HepG2 (cell line): ENCODE measurements at regions not wholly inside any gene's neighbourhood (a gene's known extent, or its start where the extent isn't known, plus 50 kb on each side); places are given as distances from the start of the nearest gene placed in this dataset.

Source experiments
- ATAC-seq: fragments of 200-7000 bp; cut with Tn5 transposase; 3 replicates; pipeline ENCODE4 v1.9.1; 2020; ENCODE audit warnings: mild to moderate bottlenecking, moderate library complexity
- BruUV-seq: library from RNA; stranded (reverse); fragments of 400-500 nt; replicated peaks from 2 replicates; lab custom pipeline; 2021; lab: Mats Ljungman, UMichigan
- CTCF ChIA-PET: fragments of 300-600 bp; formaldehyde crosslinking; extraction: SDS; loops from one replicate; lab custom pipeline; 2021; ENCODE audit warnings: low total read pairs, inconsistent platforms, low intra/inter-chr PET ratio; lab: Yijun Ruan, JAX
- POLR2A ChIA-PET: fragments of 350-600 bp; sonication (Branson Sonifier 250); formaldehyde crosslinking; loops from one replicate; lab custom pipeline; 2020; ENCODE audit warnings: antibody characterized with exemption, inconsistent platforms; lab: Yijun Ruan, JAX
- DNase-seq: peaks from one replicate; pipeline ENCODE4 v3.0.0-alpha.2; 2015; ENCODE audit warnings: low spot score
- FAIRE-seq: peaks from 3 replicates; lab custom pipeline; 2011; peaks lifted over from hg19 to GRCh38; lab: Jason Lieb, UNC
- H2AFZ ChIP-seq: one replicate; pipeline ENCODE4 v1.6.1; 2011; ENCODE audit warnings: low read length, inconsistent platforms
- H3K27ac ChIP-seq: fragments of 300-600 bp; 3 replicates; pipeline ENCODE4 v1.8.0; 2011; ENCODE audit warnings: mixed run types, mild to moderate bottlenecking, mixed read lengths, low read length, inconsistent platforms; ENCODE audit not compliant: insufficient read depth; ENCODE audit errors: extremely low read length
- H3K27me3 ChIP-seq, 2 experiments: fragments of 200-600 bp in 1 of 2; 2 replicates in 1 of 2; 3 replicates in 1 of 2; pipeline versions ENCODE4 v1.6.0 to v1.8.0; 2011; ENCODE audit warnings: low read length in 2 of 2, mild to moderate bottlenecking in 2 of 2, moderate library complexity in 2 of 2, inconsistent platforms in 1 of 2; ENCODE audit not compliant: insufficient read depth in 2 of 2, control insufficient read depth in 1 of 2
- H3K36me3 ChIP-seq, 2 experiments: fragments of 200-600 bp in 1 of 2; replicated peaks in 1 of 2; 2 replicates in 1 of 2; 3 replicates in 1 of 2; pipeline versions ENCODE4 v1.5.1 to v1.8.0; 2011; ENCODE audit warnings: low read length in 2 of 2, inconsistent platforms in 1 of 2; ENCODE audit not compliant: insufficient read depth in 2 of 2, control insufficient read depth in 1 of 2
- H3K4me1 ChIP-seq: 2 replicates; pipeline ENCODE4 v1.5.1; 2012; ENCODE audit warnings: low read length, inconsistent platforms; ENCODE audit not compliant: insufficient read depth
- H3K4me2 ChIP-seq: 2 replicates; pipeline ENCODE4 v1.6.0; 2011; ENCODE audit warnings: low read depth, low read length, inconsistent platforms
- H3K4me3 ChIP-seq, 3 experiments: fragments of 200-600 bp in 1 of 3; sonication (generic), shearing (Covaris generic) in 1 of 3; replicated peaks in 1 of 3; 2 replicates each; pipeline ENCODE4 v1.5.1; 2011 to 2016; ENCODE audit warnings: low read length in 3 of 3, inconsistent platforms in 2 of 3, low read depth in 2 of 3, mild to moderate bottlenecking in 2 of 3, control low read depth in 1 of 3, mixed read lengths in 1 of 3; ENCODE audit not compliant: insufficient read depth in 1 of 3
- H3K79me2 ChIP-seq: one replicate; pipeline ENCODE4 v1.6.1; 2011; ENCODE audit warnings: low read length, inconsistent platforms; ENCODE audit not compliant: insufficient read depth
- H3K9ac ChIP-seq: 2 replicates; pipeline ENCODE4 v1.6.0; 2011; ENCODE audit warnings: mild to moderate bottlenecking, low read depth, low read length, inconsistent platforms; ENCODE audit not compliant: insufficient read depth
- H3K9me3 ChIP-seq: 2 replicates; pipeline ENCODE4 v1.5.1; 2012; ENCODE audit warnings: mild to moderate bottlenecking, low read length
- H4K20me1 ChIP-seq: 2 replicates; pipeline ENCODE4 v1.6.0; 2011; ENCODE audit warnings: inconsistent platforms, mild to moderate bottlenecking, low read length, moderate library complexity; ENCODE audit not compliant: insufficient read depth
- CHCHD3 ChIP-seq: sonication (generic); formaldehyde crosslinking; IDR thresholded peaks from 2 replicates; pipeline ENCODE4 v1.8.0; 2022; ENCODE audit warnings: mild to moderate bottlenecking, missing genetic modification reagents, moderate library complexity
- HCFC1 ChIP-seq: fragments of 150-350 bp; IDR thresholded peaks from 2 replicates; pipeline ENCODE4 v1.6.1; 2014; ENCODE audit warnings: low read depth, low read length
- PRPF4 ChIP-seq: fragments of 200-400 bp; formaldehyde crosslinking; IDR thresholded peaks from 2 replicates; pipeline ENCODE4 v1.6.1; 2016; ENCODE audit warnings: low read length, low read depth; ENCODE audit not compliant: poor library complexity, severe bottlenecking
- RAD21 ChIP-seq: fragments of 450-650 bp; formaldehyde crosslinking; IDR thresholded peaks from 2 replicates; pipeline ENCODE4 v1.5.0; 2020; ENCODE audit warnings: mild to moderate bottlenecking
- SMC3 ChIP-seq: IDR thresholded peaks from 2 replicates; pipeline ENCODE4 v1.6.1; 2011; ENCODE audit warnings: low read length, improper control_type of control experiment
- ZBTB3 ChIP-seq: sonication (generic); formaldehyde crosslinking; IDR thresholded peaks from 2 replicates; pipeline ENCODE4 v1.4.0; 2020; ENCODE audit warnings: low read depth, mild to moderate bottlenecking, moderate library complexity, missing genetic modification reagents, borderline replicate concordance
- ZNF12 ChIP-seq: sonication (generic); formaldehyde crosslinking; IDR thresholded peaks from 2 replicates; pipeline ENCODE4 v1.5.0; 2020; ENCODE audit warnings: missing genetic modification reagents
- ZNF143 ChIP-seq: sonication (generic); formaldehyde crosslinking; IDR thresholded peaks from 2 replicates; pipeline ENCODE4 v1.4.0; 2020; ENCODE audit warnings: missing genetic modification reagents
- ZNF547 ChIP-seq: sonication (generic); formaldehyde crosslinking; IDR thresholded peaks from 2 replicates; pipeline ENCODE4 v1.5.1; 2020; ENCODE audit warnings: mild to moderate bottlenecking, missing genetic modification reagents
- ZNF557 ChIP-seq: sonication (generic); formaldehyde crosslinking; IDR thresholded peaks from 2 replicates; pipeline ENCODE4 v1.4.0; 2020; ENCODE audit warnings: missing genetic modification reagents
- ZNF619 ChIP-seq: sonication (generic); formaldehyde crosslinking; IDR thresholded peaks from 2 replicates; pipeline ENCODE4 v1.4.0; 2020; ENCODE audit warnings: mild to moderate bottlenecking, missing genetic modification reagents
- ZNF788 ChIP-seq: sonication (generic); formaldehyde crosslinking; IDR thresholded peaks from 2 replicates; pipeline ENCODE4 v1.5.0; 2020; ENCODE audit warnings: mild to moderate bottlenecking, missing genetic modification reagents, borderline replicate concordance
- ZNF883 ChIP-seq: sonication (generic); formaldehyde crosslinking; IDR thresholded peaks from 2 replicates; pipeline ENCODE4 v1.5.1; 2020; ENCODE audit warnings: mild to moderate bottlenecking, missing genetic modification reagents; ENCODE audit errors: not compliant biosample characterization
- WGBS: methylation state at CpG from one replicate; pipeline ENCODE4 v1.1.6; 2017; ENCODE audit warnings: low lambda C conversion rate; 5-methylcytosine and 5-hydroxymethylcytosine counted together
- in situ Hi-C: cut with HindIII; loops from 2 replicates; pipeline ENCODE4 v1.10.0; 2017; ENCODE audit warnings: low pct_unique_long_range_greater_than_20kb; ENCODE audit not compliant: extremely low pct_ligation_motif_present
- intact Hi-C: fragments of 100-400 bp; cut with micrococcal nuclease; formaldehyde crosslinking; loops from one replicate; pipeline ENCODE4 v1.10.0; 2022; ENCODE audit not compliant: unreplicated experiment
- TF ChIP-seq, protein P1 (sequence below), 2 experiments: IDR thresholded peaks; 2 replicates each; pipeline ENCODE4 v1.6.1; 2011 to 2012; ENCODE audit warnings: low read length in 2 of 2, borderline replicate concordance in 1 of 2, low read depth in 1 of 2, mild to moderate bottlenecking in 1 of 2, moderate library complexity in 1 of 2
- TF ChIP-seq, protein P2 (sequence below): IDR thresholded peaks from 2 replicates; pipeline ENCODE4 v1.6.1; 2018; ENCODE audit warnings: missing genetic modification reagents
- TF ChIP-seq, protein P3 (sequence below): sonication (generic); formaldehyde crosslinking; IDR thresholded peaks from 2 replicates; pipeline ENCODE4 v1.5.1; 2020; ENCODE audit warnings: mild to moderate bottlenecking, missing genetic modification reagents, moderate library complexity

DNA sequence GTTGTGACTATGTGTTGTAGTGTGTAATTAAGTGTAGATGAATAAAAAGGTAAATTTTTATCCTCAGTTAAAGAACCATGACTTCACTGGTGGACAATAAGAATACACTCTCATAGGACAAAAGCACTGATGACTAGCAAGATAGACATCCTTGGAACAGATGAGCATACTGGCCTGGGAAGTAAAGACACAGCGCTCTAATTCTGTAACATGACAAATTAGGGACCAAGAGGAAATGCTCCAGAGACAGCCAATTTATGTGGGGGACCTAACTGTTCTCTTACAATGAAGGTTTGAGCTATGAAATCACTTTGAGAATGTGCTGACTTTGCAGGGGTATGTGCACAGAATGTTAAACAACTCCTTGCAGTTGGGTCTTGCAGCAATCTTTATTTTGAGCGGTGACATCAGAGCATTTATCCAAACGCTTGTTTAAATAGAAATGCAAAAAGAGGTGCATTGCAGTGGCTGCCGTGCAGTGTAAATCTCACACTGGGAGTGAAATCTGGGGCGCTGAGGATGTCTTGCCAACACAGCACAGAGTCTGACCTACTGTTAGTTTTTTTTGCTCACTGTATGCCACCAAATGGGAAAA lies 109.3 kb downstream of the MAGEC2 start (continued):
- no peak for TF ChIP-seq ZNF12

DNA sequence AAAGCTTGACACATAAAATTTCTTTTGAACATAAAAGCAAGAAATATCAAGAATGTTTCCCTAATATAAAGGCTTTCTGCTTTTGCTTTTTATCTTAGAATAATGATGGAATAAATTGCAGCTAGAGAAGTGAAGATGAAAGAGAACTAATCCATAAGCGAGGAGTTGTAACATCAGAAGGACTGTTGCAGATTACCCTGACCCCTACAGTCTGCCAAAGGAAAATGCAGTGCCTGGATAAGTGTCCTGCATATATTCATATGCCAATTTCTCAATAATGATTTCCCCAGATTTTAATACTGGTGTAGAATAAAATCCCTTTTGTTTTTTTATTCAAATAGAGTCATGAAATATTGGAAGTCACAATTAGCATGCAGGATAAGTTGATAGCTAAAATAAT lies 115.9 kb downstream of the MAGEC2 start:
- H3K36me3 ChIP-seq, result no peaks in the 10 kb centered on the region
- intact Hi-C loops, result no loop called here
- no peak overlapping the region for H3K4me2 ChIP-seq
- no peak overlapping the region for H2AFZ ChIP-seq
- BruUV-seq, result no TSS peak
- WGBS, result 0% methylated on average over 1 of the region's 1 CpG
- FAIRE-seq (no peak), ATAC-seq (no peak), DNase-seq (no peak)
- ChIA-PET POLR2A (no interaction called here), CTCF (no interaction called here)
- no peak overlapping the region for H3K9ac ChIP-seq
- no peaks in the 10 kb centered on the region for H3K79me2 ChIP-seq
- H3K4me3 ChIP-seq, result no peak overlapping the region
- H3K4me1 ChIP-seq, result no peaks in the 10 kb centered on the region
- peaks cover 49% of the 10 kb centered on the region for H3K9me3 ChIP-seq
- H3K27me3 ChIP-seq, result no peaks in the 10 kb centered on the region
- no peaks in the 10 kb centered on the region for H4K20me1 ChIP-seq
- H3K27ac ChIP-seq, result no peak overlapping the region
- in situ Hi-C loops, result no loop called here
- TF ChIP-seq RAD21 (CRISPR knock-in tag), result no peak
- TF ChIP-seq ZNF788, result no peak
- TF ChIP-seq HCFC1, result no peak
- TF ChIP-seq, protein P1, sequence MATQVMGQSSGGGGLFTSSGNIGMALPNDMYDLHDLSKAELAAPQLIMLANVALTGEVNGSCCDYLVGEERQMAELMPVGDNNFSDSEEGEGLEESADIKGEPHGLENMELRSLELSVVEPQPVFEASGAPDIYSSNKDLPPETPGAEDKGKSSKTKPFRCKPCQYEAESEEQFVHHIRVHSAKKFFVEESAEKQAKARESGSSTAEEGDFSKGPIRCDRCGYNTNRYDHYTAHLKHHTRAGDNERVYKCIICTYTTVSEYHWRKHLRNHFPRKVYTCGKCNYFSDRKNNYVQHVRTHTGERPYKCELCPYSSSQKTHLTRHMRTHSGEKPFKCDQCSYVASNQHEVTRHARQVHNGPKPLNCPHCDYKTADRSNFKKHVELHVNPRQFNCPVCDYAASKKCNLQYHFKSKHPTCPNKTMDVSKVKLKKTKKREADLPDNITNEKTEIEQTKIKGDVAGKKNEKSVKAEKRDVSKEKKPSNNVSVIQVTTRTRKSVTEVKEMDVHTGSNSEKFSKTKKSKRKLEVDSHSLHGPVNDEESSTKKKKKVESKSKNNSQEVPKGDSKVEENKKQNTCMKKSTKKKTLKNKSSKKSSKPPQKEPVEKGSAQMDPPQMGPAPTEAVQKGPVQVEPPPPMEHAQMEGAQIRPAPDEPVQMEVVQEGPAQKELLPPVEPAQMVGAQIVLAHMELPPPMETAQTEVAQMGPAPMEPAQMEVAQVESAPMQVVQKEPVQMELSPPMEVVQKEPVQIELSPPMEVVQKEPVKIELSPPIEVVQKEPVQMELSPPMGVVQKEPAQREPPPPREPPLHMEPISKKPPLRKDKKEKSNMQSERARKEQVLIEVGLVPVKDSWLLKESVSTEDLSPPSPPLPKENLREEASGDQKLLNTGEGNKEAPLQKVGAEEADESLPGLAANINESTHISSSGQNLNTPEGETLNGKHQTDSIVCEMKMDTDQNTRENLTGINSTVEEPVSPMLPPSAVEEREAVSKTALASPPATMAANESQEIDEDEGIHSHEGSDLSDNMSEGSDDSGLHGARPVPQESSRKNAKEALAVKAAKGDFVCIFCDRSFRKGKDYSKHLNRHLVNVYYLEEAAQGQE (IDR thresholded peaks at IDR 0.05; ENCODE audit: borderline replicate concordance in 1 of 2, low read depth in 1 of 2, low read length in 2 of 2), result no peak
- TF ChIP-seq ZNF619 (CRISPR knock-in tag), result no peak
- TF ChIP-seq, protein P2, sequence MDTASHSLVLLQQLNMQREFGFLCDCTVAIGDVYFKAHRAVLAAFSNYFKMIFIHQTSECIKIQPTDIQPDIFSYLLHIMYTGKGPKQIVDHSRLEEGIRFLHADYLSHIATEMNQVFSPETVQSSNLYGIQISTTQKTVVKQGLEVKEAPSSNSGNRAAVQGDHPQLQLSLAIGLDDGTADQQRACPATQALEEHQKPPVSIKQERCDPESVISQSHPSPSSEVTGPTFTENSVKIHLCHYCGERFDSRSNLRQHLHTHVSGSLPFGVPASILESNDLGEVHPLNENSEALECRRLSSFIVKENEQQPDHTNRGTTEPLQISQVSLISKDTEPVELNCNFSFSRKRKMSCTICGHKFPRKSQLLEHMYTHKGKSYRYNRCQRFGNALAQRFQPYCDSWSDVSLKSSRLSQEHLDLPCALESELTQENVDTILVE, result no peak
- no peak for TF ChIP-seq SMC3
- TF ChIP-seq ZNF557, result no peak
- no peak for TF ChIP-seq CHCHD3 (CRISPR knock-in tag)
- no peak for TF ChIP-seq ZNF883
- TF ChIP-seq, protein P3, sequence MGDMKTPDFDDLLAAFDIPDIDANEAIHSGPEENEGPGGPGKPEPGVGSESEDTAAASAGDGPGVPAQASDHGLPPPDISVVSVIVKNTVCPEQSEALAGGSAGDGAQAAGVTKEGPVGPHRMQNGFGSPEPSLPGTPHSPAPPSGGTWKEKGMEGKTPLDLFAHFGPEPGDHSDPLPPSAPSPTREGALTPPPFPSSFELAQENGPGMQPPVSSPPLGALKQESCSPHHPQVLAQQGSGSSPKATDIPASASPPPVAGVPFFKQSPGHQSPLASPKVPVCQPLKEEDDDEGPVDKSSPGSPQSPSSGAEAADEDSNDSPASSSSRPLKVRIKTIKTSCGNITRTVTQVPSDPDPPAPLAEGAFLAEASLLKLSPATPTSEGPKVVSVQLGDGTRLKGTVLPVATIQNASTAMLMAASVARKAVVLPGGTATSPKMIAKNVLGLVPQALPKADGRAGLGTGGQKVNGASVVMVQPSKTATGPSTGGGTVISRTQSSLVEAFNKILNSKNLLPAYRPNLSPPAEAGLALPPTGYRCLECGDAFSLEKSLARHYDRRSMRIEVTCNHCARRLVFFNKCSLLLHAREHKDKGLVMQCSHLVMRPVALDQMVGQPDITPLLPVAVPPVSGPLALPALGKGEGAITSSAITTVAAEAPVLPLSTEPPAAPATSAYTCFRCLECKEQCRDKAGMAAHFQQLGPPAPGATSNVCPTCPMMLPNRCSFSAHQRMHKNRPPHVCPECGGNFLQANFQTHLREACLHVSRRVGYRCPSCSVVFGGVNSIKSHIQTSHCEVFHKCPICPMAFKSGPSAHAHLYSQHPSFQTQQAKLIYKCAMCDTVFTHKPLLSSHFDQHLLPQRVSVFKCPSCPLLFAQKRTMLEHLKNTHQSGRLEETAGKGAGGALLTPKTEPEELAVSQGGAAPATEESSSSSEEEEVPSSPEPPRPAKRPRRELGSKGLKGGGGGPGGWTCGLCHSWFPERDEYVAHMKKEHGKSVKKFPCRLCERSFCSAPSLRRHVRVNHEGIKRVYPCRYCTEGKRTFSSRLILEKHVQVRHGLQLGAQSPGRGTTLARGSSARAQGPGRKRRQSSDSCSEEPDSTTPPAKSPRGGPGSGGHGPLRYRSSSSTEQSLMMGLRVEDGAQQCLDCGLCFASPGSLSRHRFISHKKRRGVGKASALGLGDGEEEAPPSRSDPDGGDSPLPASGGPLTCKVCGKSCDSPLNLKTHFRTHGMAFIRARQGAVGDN, result no peak
- no peak for TF ChIP-seq ZNF143
- TF ChIP-seq ZBTB3 (CRISPR knock-in tag), result no peak
- no peak for TF ChIP-seq ZNF547
- TF ChIP-seq PRPF4, result no peak
